PFSK-1 (cell line): ENCODE measurements at regions not wholly inside any gene's neighbourhood (a gene's known extent, or its start where the extent isn't known, plus 50 kb on each side); places are given as distances from the start of the nearest gene placed in this dataset.

Experiments
- FOXP2 ChIP-seq: optimal IDR thresholded peaks from 2 replicates; pipeline ENCODE3; 2011; ENCODE audit warnings: borderline replicate concordance, control low read depth, inconsistent platforms; ENCODE audit not compliant: insufficient read depth; ENCODE audit errors: extremely low read length, extremely low read depth
- REST ChIP-seq, 2 experiments: IDR thresholded peaks; 2 replicates each; pipeline versions ENCODE4 v1.6.1 to v1.8.0; 2011 to 2012; ENCODE audit warnings: low read depth in 2 of 2, low read length in 2 of 2, control low read depth in 1 of 2, inconsistent platforms in 1 of 2, mild to moderate bottlenecking in 1 of 2, moderate library complexity in 1 of 2; ENCODE audit not compliant: insufficient read depth in 1 of 2
- SIN3A ChIP-seq: IDR thresholded peaks from 2 replicates; pipeline ENCODE4 v1.6.1; 2012; ENCODE audit warnings: mild to moderate bottlenecking, low read length, moderate library complexity, borderline replicate concordance; ENCODE audit not compliant: insufficient read depth
- TAF1 ChIP-seq: IDR thresholded peaks from 2 replicates; pipeline ENCODE4 v1.6.1; 2012; ENCODE audit warnings: low read length, control low read depth, borderline replicate concordance; ENCODE audit not compliant: insufficient read depth

- TF ChIP-seq FOXP2 (no peak), REST (IDR thresholded peaks at IDR 0.05; ENCODE audit: insufficient read depth in 1 of 2, low read depth in 2 of 2, low read length in 2 of 2) (no peak), SIN3A (no peak), TAF1 (no peak)
Measured at GRCh38 chr11:109926941-109927340, 166.3 kb upstream of the ZC3H12C start.
